ENCODE measurements at regions not wholly inside any gene's neighbourhood (a gene's known extent, or its start where the extent isn't known, plus 50 kb on each side); places are given as distances from the start of the nearest gene placed in this dataset.

DNA sequence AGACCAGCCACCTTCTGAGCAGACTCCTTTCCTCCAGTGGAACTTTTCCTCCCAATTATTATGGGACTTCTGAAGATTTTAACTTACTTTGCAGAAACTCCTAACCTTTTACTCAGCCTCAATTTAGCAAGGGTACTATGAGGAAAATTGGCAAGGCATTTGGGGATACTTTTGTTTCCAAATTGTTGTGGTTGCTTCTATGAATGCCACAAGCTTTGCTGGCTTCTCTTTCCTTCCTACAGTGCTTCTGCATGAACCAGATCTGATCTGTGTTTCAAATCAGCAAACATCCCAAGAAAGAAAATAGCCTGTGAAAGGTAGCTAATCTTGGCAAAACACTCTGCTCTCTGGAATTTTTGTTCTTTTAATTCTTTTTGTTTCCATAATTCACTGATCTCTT is 57.3 kb upstream of the TAF11L2 start (continued):
- TF ChIP-seq, protein P1, sequence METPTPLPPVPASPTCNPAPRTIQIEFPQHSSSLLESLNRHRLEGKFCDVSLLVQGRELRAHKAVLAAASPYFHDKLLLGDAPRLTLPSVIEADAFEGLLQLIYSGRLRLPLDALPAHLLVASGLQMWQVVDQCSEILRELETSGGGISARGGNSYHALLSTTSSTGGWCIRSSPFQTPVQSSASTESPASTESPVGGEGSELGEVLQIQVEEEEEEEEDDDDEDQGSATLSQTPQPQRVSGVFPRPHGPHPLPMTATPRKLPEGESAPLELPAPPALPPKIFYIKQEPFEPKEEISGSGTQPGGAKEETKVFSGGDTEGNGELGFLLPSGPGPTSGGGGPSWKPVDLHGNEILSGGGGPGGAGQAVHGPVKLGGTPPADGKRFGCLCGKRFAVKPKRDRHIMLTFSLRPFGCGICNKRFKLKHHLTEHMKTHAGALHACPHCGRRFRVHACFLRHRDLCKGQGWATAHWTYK (CRISPR knock-in tag; IDR thresholded peaks at IDR 0.05): no peak
- TF ChIP-seq HNRNPL (IDR thresholded peaks at IDR 0.05; ENCODE audit: low read depth, low read length): no peak
- no peak for TF ChIP-seq FOXK1 (CRISPR knock-in tag; IDR thresholded peaks at IDR 0.05; ENCODE audit: borderline replicate concordance)
- TF ChIP-seq NONO (IDR thresholded peaks at IDR 0.05; ENCODE audit: low read depth in 2 of 2, low read length in 1 of 2): no peak

DNA sequence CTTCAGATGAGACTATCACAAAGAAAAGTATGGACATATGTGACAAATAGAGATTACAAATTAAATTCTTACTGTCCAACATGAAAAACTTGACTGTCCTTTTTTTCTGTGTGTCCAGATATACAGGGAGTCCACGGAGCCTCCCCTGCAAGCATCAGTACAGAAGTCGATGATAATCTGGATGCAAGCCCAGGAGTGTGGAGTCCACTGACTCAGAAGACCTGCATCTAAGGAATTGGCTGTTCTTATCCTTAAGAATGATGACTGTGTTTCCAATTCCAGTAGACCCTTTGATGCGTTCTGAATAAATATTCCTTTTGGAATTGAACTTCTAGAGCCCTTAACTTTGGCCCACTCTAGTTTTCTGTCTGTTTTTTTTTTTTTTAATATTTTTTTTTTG is 56.7 kb upstream of the TAF11L2 start:
- no peak overlapping the region for H3K27ac ChIP-seq (ENCODE audit: extremely low read depth, low read depth, low read length)
- no peak for ATAC-seq
- H3K36me3 ChIP-seq (ENCODE audit: control insufficient read depth, insufficient read depth, low read length): no peaks in the 10 kb centered on the region
- no peak overlapping the region for H3K9ac ChIP-seq (ENCODE audit: insufficient read depth in 1 of 2, low read depth in 2 of 2, low read length in 2 of 2)
- H3K4me1 ChIP-seq (replicated peaks in 1 of 2; ENCODE audit: control insufficient read depth in 2 of 2, insufficient read depth in 2 of 2, low read length in 2 of 2): no peaks in the 10 kb centered on the region
- no peaks in the 10 kb centered on the region for H4K20me1 ChIP-seq (replicated peaks; ENCODE audit: control insufficient read depth, insufficient read depth, low read length)
- FAIRE-seq: no peak
- 0% methylated on average over 3 of the region's 3 CpGs for WGBS (ENCODE audit: insufficient coverage, low coverage, missing lambda C conversion rate)
- H3K9me1 ChIP-seq (ENCODE audit: control insufficient read depth, insufficient read depth, low read length): no peaks in the 10 kb centered on the region
- DNase-seq (ENCODE audit: extremely low read depth in 1 of 4, low spot score in 3 of 4): no peak
- no peak overlapping the region for H2AFZ ChIP-seq (ENCODE audit: low read depth, low read length)
- intact Hi-C loops (cut with micrococcal nuclease): no loop called here
- no peak for TF ChIP-seq RAD51 (IDR thresholded peaks at IDR 0.05; ENCODE audit: borderline replicate concordance, low read depth)
- no peak overlapping the region for H3K4me3 ChIP-seq
- no peaks in the 10 kb centered on the region for H3K9me3 ChIP-seq (replicated peaks; ENCODE audit: control insufficient read depth, insufficient read depth, low read depth, low read length)
- no peaks in the 10 kb centered on the region for H3K79me2 ChIP-seq (ENCODE audit: control insufficient read depth, insufficient read depth, low read length)
- no TSS peak for BruUV-seq (replicated peaks)
- ChIA-PET CTCF (ENCODE audit: low intra/inter-chr PET ratio) (no interaction called here), POLR2A (no interaction called here)
- in situ Hi-C loops (cut with MboI): no loop called here
- H3K27me3 ChIP-seq (ENCODE audit: control insufficient read depth in 2 of 2, insufficient read depth in 2 of 2, low read length in 2 of 2): no peaks in the 10 kb centered on the region
- no peak overlapping the region for H3K4me2 ChIP-seq (ENCODE audit: insufficient read depth, low read length)

Data from K562 (cell line).